ENCODE measurements at regions not wholly inside any gene's neighbourhood (a gene's known extent, or its start where the extent isn't known, plus 50 kb on each side); places are given as distances from the start of the nearest gene placed in this dataset.

GRCh38 chr3:59280113-59280512, 230.3 kb upstream of the CFAP20DC start:
- no peaks in the 10 kb centered on the region for H3K79me2 ChIP-seq (ENCODE audit: insufficient read depth, low read length)
- H3K27me3 ChIP-seq (ENCODE audit: insufficient read depth, low read length): no peaks in the 10 kb centered on the region
- FAIRE-seq: no peak
- H4K20me1 ChIP-seq (ENCODE audit: insufficient read depth, low read length): no peaks in the 10 kb centered on the region
- H3K36me3 ChIP-seq (ENCODE audit: insufficient read depth, low read length): no peaks in the 10 kb centered on the region
- Mint-ChIP-seq H3K36me3 (ENCODE audit: low read depth, unreplicated experiment) (no peaks in the 10 kb centered on the region), H3K9me3 (ENCODE audit: unreplicated experiment) (peaks cover 7% of the 10 kb centered on the region), H3K4me3 (ENCODE audit: unreplicated experiment) (no peak overlapping the region), H3K27ac (ENCODE audit: unreplicated experiment) (no peak overlapping the region), H3K27me3 (ENCODE audit: low read depth, unreplicated experiment) (peaks cover 6% of the 10 kb centered on the region), H3K4me1 (ENCODE audit: low read depth, unreplicated experiment) (no peaks in the 10 kb centered on the region)
- no peak overlapping the region for H3K4me2 ChIP-seq (ENCODE audit: low read length)
- H3K27ac ChIP-seq (ENCODE audit: low read depth, low read length): no peak overlapping the region
- no peak overlapping the region for H2AFZ ChIP-seq (ENCODE audit: low read depth, low read length)
- TF ChIP-seq CTCF (IDR thresholded peaks at IDR 0.05; ENCODE audit: insufficient read depth, low read depth, low read length) (no peak), EZH2 (IDR thresholded peaks at IDR 0.05; ENCODE audit: insufficient read depth, low read length) (no peak)
- no peaks in the 10 kb centered on the region for H3K4me1 ChIP-seq (ENCODE audit: insufficient read depth, low read length)
- no peak for DNase-seq (ENCODE audit: low read depth)
- H3K9me3 ChIP-seq (ENCODE audit: insufficient read depth, low read depth, low read length): no peaks in the 10 kb centered on the region
- H3K9ac ChIP-seq (ENCODE audit: low read length): no peak overlapping the region
- H3K4me3 ChIP-seq (ENCODE audit: insufficient read depth, low read depth, low read length): no peak overlapping the region

GRCh38 chr3:59277816-59278215, 228.0 kb upstream of the CFAP20DC start:
- Histone ChIP-seq H3K27ac (ENCODE audit: low read depth, low read length) (no peak overlapping the region), H4K20me1 (ENCODE audit: insufficient read depth, low read length) (no peaks in the 10 kb centered on the region), H3K36me3 (ENCODE audit: insufficient read depth, low read length) (no peaks in the 10 kb centered on the region), H3K79me2 (ENCODE audit: insufficient read depth, low read length) (no peaks in the 10 kb centered on the region), H3K27me3 (ENCODE audit: insufficient read depth, low read length) (no peaks in the 10 kb centered on the region), H3K9ac (ENCODE audit: low read length) (no peak overlapping the region), H3K4me1 (ENCODE audit: insufficient read depth, low read length) (no peaks in the 10 kb centered on the region), H3K4me2 (ENCODE audit: low read length) (no peak overlapping the region), H3K4me3 (ENCODE audit: insufficient read depth, low read depth, low read length) (no peak overlapping the region), H2AFZ (ENCODE audit: low read depth, low read length) (no peak overlapping the region), H3K9me3 (ENCODE audit: insufficient read depth, low read depth, low read length) (no peaks in the 10 kb centered on the region)
- DNase-seq (ENCODE audit: low read depth) (no peak), FAIRE-seq (no peak)
- H3K4me1 Mint-ChIP-seq (ENCODE audit: low read depth, unreplicated experiment): no peaks in the 10 kb centered on the region
- no peak overlapping the region for H3K27ac Mint-ChIP-seq (ENCODE audit: unreplicated experiment)
- H3K9me3 Mint-ChIP-seq (ENCODE audit: unreplicated experiment): peaks cover 5% of the 10 kb centered on the region
- H3K27me3 Mint-ChIP-seq (ENCODE audit: low read depth, unreplicated experiment): peaks cover 6% of the 10 kb centered on the region
- no peaks in the 10 kb centered on the region for H3K36me3 Mint-ChIP-seq (ENCODE audit: low read depth, unreplicated experiment)
- H3K4me3 Mint-ChIP-seq (ENCODE audit: unreplicated experiment): no peak overlapping the region
- TF ChIP-seq EZH2 (IDR thresholded peaks at IDR 0.05; ENCODE audit: insufficient read depth, low read length) (no peak), CTCF (IDR thresholded peaks at IDR 0.05; ENCODE audit: insufficient read depth, low read depth, low read length) (no peak)

- no peaks in the 10 kb centered on the region for H3K27me3 ChIP-seq (ENCODE audit: insufficient read depth, low read length)
- H3K9ac ChIP-seq (ENCODE audit: low read length): no peak overlapping the region
- H3K9me3 ChIP-seq (ENCODE audit: insufficient read depth, low read depth, low read length): no peaks in the 10 kb centered on the region
- TF ChIP-seq CTCF (IDR thresholded peaks at IDR 0.05; ENCODE audit: insufficient read depth, low read depth, low read length): no peak
- TF ChIP-seq EZH2 (IDR thresholded peaks at IDR 0.05; ENCODE audit: insufficient read depth, low read length): no peak
- H3K4me1 Mint-ChIP-seq (ENCODE audit: low read depth, unreplicated experiment): no peaks in the 10 kb centered on the region
- no peak overlapping the region for H3K4me3 Mint-ChIP-seq (ENCODE audit: unreplicated experiment)
- H3K27me3 Mint-ChIP-seq (ENCODE audit: low read depth, unreplicated experiment): peaks cover 6% of the 10 kb centered on the region
- H3K4me1 ChIP-seq (ENCODE audit: insufficient read depth, low read length): no peaks in the 10 kb centered on the region
- H3K4me2 ChIP-seq (ENCODE audit: low read length): no peak overlapping the region
- no peaks in the 10 kb centered on the region for H3K36me3 Mint-ChIP-seq (ENCODE audit: low read depth, unreplicated experiment)
- H3K27ac ChIP-seq (ENCODE audit: low read depth, low read length): no peak overlapping the region
- no peaks in the 10 kb centered on the region for H4K20me1 ChIP-seq (ENCODE audit: insufficient read depth, low read length)
- FAIRE-seq (no peak), DNase-seq (ENCODE audit: low read depth) (no peak)
- H3K79me2 ChIP-seq (ENCODE audit: insufficient read depth, low read length): no peaks in the 10 kb centered on the region
- H3K9me3 Mint-ChIP-seq (ENCODE audit: unreplicated experiment): peaks cover 2% of the 10 kb centered on the region
- H3K4me3 ChIP-seq (ENCODE audit: insufficient read depth, low read depth, low read length): no peak overlapping the region
- no peaks in the 10 kb centered on the region for H3K36me3 ChIP-seq (ENCODE audit: insufficient read depth, low read length)
- no peak overlapping the region for H3K27ac Mint-ChIP-seq (ENCODE audit: unreplicated experiment)
- no peak overlapping the region for H2AFZ ChIP-seq (ENCODE audit: low read depth, low read length)
Measured at GRCh38 chr3:59277201-59277600, 227.4 kb upstream of the CFAP20DC start.
